GM19239 (cell line): ENCODE measurements at regions not wholly inside any gene's neighbourhood (a gene's known extent, or its start where the extent isn't known, plus 50 kb on each side); places are given as distances from the start of the nearest gene placed in this dataset.
"Not testable (repeated sequence)": the region's sequence is repeated elsewhere in the genome, so short reads cannot be mapped to it uniquely, and the experiment has no call there.

ENCODE experiments used
- DNase-seq: peaks from one replicate; pipeline ENCODE4 v3.0.0; 2011; ENCODE audit warnings: low spot score; ENCODE audit not compliant: insufficient read length
- FAIRE-seq: peaks from 2 replicates; lab custom pipeline; 2011; peaks lifted over from hg19 to GRCh38; lab: Jason Lieb, UNC

DNA sequence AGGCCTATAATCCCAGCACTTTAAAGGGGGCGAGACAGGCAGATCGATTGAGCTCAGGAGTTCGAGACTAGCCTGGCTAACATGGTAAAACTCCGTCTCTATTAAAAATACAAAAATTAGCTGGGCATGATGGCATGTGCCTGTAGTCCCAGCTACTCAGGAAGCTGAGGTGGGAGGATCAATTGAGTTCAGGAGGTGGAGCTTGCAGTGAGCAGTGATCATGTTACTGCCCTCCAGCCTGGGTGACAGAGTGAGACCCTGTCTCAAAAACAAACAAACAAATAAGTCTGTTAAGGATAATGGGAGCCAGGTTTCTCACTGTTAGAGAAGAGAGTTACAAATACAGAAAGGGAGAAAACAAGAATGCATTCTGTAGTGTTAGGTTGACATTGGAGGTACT, 148.7 kb upstream of the PLD5 start:
- FAIRE-seq, DNase-seq: not testable (repeated sequence)

DNA sequence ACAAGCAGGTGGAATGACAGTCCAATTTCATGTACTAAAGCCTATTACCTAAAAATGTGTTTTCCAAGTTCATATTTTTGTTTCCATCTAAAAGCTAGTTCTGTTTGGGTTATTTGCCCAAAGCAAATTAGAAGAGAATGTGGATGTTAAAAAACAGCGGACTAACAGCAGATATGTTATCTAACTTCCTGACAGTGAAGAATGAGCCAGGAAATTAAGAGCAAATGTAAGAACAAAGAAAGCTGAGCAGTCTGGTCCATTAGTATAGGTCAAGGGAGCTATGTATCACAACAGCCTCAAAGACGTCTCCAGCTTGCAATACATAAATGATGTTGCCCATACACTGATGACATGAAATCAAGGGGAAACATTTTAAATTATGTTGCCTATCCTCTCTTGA, 145.5 kb upstream of the PLD5 start:
- no peak for FAIRE-seq
- no peak for DNase-seq

DNA sequence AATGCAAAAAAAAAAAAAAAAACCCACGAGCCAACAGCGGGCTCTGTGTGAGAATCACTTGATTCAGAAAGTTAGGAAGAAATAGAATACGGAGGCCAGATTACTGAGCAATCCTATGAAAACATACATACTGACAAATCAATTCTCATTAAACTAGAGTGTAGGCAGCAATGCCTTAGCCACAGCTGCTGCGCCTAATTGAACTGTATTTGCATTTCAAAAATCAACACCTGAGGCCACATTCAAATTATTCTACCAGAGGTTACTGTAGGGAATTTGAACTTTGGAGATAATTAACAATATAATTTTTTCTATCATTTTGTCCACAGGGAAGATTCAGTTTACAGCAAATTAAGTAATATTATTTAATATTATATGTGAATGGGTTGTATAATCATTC, 138.4 kb upstream of the PLD5 start:
- no peak for FAIRE-seq
- no peak for DNase-seq

DNA sequence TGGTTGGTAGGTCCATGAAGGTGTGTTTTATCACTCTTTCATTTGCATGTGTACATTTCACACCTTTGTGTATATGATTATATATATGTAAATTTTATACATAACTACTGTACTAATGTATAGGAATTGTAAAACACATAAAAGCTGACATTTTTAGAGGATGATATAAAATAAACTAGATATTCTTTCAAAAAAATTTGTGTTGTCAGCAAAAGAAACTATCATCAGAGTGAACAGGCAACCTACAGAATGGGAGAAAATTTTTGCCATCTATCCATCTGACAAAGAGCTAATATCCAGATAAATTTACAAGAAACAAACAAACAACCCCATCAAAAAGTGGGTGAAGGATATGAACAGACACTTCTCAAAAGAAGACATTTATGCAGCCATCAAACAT, 129.3 kb upstream of the PLD5 start:
- not testable (repeated sequence) for FAIRE-seq, DNase-seq

DNA sequence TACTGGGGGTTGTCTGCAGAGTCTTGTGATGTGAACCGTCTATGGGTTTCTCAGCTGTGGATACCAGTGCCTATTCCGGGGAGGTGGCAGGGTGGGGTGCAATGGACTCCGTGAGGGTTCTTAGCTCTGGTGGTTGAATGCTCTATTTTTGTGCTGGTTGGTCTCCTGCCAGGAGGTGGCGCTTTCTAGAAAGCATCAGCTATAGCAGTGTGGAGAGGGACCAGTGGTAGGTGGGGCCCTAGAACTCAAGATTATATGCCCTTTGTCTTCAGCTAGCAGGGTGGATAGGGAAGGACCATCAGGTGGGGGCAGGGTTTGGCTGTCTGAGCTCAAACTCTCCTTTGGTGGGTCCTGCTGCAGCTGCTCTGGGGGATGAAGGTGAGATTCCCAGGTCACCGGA, 127.3 kb upstream of the PLD5 start:
- DNase-seq (no peak), FAIRE-seq (no peak)

DNA sequence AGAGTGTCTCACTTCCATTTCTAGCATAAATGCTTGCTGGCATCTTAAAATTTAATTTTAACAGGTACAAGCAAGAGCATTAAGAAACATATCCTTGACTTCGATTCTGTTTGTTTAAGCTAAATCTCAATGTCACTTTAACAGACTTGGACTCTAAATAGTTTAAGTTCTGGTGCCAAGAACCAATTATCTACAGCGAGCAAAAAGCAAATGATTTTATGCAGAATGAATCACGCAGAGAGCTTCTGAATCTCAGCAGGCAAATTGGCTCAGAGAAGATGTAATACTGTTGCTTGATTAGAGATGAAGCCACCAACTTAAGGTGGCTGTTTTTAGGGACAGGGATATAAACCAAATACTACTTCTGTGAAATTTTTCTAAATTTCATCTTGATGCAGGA, 117.0 kb upstream of the PLD5 start:
- FAIRE-seq = no peak
- DNase-seq = no peak

DNA sequence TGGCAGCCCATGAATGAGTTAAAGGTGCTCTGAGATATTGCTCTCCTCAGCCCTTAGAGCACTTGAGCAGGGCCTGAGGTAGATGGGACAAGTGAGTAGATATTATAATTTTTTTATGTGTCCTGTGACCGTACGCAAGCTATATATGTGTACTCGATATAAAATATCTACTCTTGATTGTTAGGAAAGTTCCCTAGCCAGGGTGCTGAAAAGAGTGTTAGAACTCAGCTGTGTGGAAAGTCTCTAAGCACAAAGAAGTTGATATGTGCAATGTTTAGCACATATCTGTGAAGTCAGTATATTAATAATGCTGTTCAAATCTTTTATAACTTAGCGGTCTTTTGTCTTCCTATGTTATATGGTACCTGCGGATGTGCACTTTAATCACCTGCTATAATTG, 114.6 kb upstream of the PLD5 start:
- FAIRE-seq (no peak), DNase-seq (no peak)

DNA sequence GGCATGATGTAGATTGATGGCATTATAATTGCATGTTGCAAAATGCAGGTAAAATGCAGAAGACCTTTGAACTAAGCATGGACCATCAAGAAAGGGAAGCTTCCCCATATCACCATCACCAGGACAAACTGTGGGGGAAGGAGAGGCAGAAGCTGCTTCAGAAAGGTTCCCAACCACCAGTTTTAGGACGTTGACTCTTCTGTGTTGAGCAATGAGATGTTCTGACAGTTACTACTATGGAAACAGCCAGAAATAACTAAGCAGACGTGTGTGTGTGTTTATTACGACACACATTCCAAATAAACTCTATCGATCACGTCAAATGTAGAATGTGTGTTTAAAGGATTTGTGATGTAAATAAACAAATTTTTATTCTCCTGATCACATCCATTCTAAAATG, 110.2 kb upstream of the PLD5 start:
- DNase-seq (no peak), FAIRE-seq (no peak)

DNA sequence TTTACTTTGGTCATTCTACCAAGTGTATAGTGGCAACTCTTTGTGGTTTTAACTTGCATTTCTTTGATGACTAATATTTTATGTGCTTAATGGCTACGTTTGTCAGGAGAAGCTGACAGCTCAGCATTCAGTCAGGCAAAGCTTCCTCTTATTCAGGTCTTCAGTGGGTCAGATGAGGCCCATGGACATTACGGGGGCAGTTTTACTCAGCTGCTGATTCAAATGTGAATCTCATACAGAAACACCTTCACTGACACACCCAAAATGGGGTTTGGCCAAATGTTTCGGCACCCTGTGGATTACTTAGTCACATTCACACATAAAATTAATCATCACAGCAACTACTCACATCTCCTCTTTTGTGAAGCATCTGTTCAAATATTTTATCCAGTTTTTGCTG, 104.9 kb upstream of the PLD5 start:
- no peak for FAIRE-seq
- no peak for DNase-seq

DNA sequence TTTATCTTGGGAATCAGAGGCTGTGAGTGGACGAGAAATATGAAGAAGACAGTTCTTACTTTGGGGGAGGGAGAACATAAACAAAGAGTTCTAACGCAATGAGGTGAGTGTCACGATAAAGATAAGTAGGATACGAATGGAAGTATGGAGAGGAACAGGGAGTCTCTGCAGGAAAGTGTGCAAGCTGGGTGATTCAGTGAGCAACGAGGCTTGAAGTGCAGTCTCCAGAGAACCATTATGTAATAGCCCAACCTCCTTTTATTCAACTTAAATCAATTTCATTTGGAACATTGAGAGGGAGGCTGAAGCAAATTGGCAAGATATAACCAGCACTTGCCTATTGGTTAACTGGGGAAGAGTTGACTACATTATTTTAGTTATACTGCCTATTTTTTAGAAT, 99.3 kb upstream of the PLD5 start:
- DNase-seq = no peak

DNA sequence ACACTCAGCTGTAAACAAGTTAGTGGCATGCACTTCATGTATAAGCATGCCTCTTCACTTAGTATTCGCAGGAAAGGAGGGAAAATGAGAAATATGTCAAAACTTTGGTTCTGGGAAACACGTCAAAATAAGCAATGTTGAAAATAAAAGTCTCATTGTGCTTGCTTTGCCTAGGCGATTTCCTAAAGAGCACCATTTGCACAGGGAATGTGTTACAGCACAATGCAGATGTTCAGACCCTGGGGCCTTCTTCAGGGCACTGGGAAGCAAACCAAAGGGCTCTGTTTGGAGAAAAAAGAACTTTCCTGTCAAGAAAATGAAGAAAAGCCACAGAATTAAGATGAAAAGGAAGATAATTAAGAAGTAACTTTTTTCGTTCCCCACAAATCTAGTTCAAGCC, 98.6 kb upstream of the PLD5 start:
- no peak for DNase-seq
- FAIRE-seq = no peak

More for the DNA sequence above, 99.3 kb upstream of the PLD5 start:
- no peak for FAIRE-seq

DNA sequence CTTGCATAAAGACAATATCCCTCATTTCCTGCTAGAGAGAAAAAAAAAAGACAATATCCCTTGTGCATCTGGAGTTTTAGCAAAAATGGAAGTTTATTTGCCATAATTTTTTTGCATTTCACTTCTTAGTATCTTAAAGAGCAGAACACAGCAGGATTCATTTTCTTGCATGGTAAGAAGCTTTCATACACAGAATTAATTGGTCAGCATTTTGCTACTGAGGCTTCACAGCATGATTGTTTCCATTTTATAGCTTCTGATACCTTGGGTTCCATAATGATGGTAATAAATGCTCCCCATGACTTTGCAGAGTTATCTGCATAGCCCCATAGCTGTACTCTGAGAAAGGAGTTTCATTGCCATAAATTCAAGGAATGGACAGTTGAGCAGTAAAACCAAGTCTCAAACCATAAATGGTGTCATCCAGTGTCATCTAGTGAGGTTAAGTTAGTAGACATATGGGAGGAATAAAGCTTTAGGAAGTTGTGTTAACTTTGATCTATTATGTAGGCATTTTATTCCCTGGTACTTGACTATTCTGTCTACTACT, 88.8 kb upstream of the PLD5 start:
- no peak for DNase-seq
- FAIRE-seq = no peak

DNA sequence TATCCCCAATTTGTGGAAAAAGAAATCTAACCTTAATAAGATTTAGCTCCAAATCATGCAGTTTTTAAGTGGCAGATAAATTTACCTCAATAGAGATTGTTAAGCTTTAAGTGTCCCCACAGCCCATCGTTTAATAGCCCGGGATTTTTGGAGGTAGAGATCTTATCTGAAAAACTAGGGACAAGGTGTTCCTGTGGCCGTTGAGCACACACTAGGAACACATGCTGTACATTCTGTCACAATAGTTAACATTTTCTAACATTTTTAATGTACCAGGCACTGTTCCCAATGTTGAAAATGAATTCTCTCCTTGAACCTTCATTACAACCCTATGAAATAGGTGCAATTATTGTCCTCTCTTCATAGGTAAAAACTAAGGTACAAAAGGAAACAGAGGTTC, 85.7 kb upstream of the PLD5 start:
- DNase-seq (no peak), FAIRE-seq (no peak)

DNA sequence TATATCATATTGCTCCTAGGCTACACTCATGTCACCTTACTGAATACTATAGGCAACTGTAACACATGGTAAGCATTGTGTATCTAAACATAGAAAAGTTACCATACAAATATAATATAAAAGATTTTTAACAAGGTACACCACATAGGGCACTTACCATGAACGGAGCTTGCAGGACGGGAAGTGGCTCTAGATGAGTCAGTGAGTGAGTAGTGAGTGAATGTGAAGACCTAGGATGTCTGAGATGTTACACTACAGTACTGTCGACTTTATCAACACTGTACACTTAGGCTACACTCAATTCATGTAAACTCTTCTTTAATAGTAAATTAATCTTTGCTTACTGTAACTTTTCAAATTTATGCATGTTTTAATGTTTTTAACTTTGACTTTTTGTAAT, 81.0 kb upstream of the PLD5 start:
- DNase-seq (no peak), FAIRE-seq (no peak)

DNA sequence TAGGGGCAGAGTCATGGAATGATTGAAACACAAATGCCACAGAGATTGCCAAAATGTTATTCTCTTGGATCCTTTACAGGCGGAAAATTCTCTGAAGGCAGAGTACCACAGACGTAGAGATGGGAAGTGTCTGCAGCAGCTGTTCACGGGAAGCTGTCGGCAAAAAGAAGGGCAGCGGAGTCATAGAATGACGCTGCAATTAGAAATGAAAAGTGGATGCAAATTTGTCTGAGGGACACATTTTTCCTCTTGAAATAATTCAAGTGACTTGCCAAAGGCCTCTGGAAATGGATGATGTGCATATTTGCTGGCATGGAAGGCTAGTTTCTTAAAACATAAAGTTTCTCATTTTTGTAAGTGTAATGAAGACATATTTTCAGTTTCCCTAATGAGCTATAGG, 77.5 kb upstream of the PLD5 start:
- no peak for FAIRE-seq
- no peak for DNase-seq

DNA sequence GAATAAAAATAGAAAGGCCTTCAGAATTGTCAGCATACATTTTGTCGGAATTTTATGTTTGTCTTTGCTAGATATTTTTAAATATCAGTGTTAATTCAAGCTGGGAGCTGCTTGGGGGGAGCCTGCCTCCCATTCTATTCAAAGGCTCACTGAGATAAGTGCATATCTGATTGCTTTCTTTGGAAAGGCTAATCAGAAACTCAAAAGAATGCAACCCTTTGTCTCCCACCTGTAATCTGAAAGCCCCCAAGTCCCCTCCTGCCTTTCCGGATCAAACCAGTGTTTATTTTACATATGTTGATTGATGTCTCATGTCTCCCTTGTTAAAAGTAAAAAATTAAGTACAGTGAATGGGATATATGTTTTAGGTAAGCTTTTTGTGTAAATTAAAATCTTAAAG, 69.3 kb upstream of the PLD5 start:
- not testable (repeated sequence) for DNase-seq, FAIRE-seq

DNA sequence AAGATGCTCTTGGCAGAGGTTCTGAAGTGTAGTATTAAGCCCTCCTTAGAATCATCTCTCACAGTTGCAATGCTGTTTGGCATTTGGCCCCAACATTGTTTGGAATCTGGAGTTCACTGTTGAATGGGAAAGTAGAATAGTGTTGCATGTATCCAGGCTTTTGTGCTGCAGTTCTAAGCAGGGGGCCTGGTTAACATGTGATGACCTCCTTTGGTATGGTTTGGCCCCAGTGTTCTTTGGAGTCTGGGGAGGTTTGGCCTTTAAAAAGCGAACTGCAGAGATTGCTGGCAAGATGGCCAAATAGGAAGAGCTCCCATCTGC, 61.8 kb upstream of the PLD5 start:
- no peak for FAIRE-seq

DNA sequence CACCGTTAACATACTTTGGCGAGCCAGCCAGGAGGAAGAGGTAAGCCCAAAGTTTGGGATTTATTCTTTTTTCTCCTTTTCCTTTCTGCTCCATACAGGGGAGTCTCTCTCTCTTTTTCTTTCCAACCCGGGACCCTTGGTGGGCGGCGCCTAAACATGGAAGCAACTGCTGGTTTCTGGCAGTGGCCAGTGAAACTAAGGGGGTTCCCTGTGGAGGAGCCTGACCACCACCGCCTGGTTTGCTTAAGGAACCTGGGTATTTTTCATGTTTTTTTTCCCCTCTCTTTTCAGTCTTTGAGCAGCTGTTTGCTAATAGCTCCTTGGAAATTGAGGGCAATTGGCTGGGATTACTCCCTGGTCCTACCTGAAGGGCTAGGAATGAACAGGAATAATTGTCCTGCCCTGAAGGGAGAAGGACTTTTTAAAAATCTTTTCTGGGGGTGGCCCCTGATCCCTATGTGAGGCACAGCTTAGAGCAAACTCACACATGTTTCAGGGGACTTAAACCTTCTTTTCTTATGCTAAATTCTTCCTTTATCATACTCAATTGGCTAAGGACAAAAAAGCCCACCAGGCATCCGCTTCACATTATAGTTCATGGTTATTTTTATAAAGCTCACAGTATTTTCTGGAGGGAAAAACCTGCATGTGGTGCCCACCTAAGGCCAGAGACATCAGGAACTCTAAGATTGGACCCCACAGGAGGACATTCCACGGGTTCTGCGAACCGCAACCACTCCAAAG, 61.3 kb upstream of the PLD5 start:
- no peak for DNase-seq
- FAIRE-seq = no peak

More for the DNA sequence above, 61.8 kb upstream of the PLD5 start:
- DNase-seq = no peak

DNA sequence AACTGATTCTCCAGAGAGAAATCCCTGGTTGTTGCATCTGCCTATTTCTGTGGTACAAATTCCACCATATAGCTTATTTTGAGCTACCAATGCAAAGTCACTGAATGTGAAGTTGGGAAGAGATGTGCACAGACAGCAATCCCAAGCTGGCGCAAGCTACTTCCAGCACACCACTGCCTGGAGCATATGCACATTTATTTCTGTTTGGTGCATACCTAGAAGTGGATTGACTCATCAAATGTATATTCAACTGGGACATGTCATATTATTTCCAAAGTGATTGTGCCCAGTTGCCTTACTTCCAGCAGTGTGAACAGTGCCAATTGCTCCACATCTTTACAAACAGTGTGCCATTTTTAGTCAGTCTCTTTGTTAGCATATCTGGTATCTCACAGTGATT, 58.2 kb upstream of the PLD5 start:
- DNase-seq = no peak
- no peak for FAIRE-seq

DNA sequence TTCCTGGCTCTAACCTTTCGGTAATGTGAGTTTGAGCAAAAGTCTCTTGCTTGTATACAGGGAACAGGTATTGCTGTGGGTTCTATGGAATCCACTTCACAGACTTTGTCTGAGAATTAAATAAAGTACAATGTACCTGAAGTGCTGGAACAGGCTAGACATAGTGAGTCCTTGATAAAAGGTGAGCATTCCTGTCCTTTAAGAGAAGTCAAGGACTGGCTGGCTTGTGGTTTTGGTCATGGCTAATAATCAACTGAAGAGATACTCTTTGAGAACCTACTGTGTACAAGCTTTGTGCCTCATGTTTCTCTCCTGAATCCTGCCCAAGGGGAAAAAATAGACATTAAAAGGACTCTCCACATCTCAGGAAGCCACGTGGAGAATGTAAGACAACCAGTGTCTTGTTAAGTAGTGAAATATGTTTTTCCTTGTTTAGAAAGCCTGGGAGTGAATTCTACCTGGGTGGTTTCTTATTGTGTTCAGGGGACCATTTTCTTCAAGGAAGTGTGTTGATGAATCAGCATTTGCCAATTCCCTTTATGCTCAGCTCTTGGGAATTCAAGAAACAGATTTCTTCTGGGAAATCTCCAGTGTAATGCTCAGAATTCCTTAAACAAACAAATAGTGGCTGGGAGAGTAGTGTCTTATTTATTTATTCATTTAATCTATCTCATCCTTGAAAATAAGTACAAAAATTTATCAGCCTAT, 55.2 kb upstream of the PLD5 start:
- no peak for DNase-seq
- no peak for FAIRE-seq
